A673 (cell line): ENCODE measurements at regions not wholly inside any gene's neighbourhood (a gene's known extent, or its start where the extent isn't known, plus 50 kb on each side); places are given as distances from the start of the nearest gene placed in this dataset.
"Not testable (repeated sequence)": the region's sequence is repeated elsewhere in the genome, so short reads cannot be mapped to it uniquely, and the experiment has no call there.

ENCODE experiments used
- CTCF ChIP-seq: fragments of 300-800, 200-600 bp; sonication (generic); conservative IDR thresholded peaks from 2 replicates; pipeline ENCODE4 v1.5.1; 2017; ENCODE audit warnings: low read depth, mild to moderate bottlenecking, antibody characterized with exemption, low read length, moderate library complexity, mixed read lengths
- EZH2 ChIP-seq: fragments of 200-600 bp; sonication (generic); IDR thresholded peaks from 2 replicates; pipeline ENCODE4 v1.6.1; 2017; ENCODE audit warnings: borderline replicate concordance, low read depth, mild to moderate bottlenecking, mixed read lengths, antibody characterized with exemption, low read length; ENCODE audit not compliant: poor library complexity, severe bottlenecking

DNA sequence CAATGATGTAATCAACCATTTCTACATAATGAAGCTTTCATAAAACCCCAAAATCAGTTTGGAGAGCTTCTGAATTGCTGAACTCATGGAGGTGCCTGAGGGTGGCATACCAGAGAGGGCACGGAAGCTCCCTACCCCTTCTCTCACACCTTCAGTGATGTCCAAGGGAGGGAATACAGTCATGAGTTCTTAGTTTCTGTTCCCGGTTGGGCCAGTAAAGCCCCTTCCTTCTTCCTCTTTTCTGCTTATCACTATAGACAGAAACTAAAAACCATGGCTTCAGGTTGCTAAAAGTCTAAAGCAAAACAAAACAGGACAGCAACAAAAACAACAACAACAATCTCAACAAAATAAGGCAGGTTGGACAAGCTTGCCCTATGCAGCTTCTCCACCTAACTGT lies 260.0 kb downstream of the SPATA31A6 start:
- not testable (repeated sequence) for TF ChIP-seq CTCF, EZH2
